ENCODE measurements at regions not wholly inside any gene's neighbourhood (a gene's known extent, or its start where the extent isn't known, plus 50 kb on each side); places are given as distances from the start of the nearest gene placed in this dataset.

- Histone ChIP-seq H3K4me3 (no peak overlapping the region), H3K79me2 (ENCODE audit: control insufficient read depth, insufficient read depth, low read length) (no peaks in the 10 kb centered on the region), H3K4me2 (ENCODE audit: control insufficient read depth, insufficient read depth) (no peak overlapping the region), H3K9ac (ENCODE audit: control insufficient read depth, insufficient read depth, low read length) (no peak overlapping the region), H3K27me3 (replicated peaks in 1 of 2; ENCODE audit: control insufficient read depth in 2 of 2, insufficient read depth in 2 of 2, low read length in 1 of 2) (no peaks in the 10 kb centered on the region), H2AFZ (ENCODE audit: control insufficient read depth, low read depth, low read length) (no peak overlapping the region), H4K20me1 (ENCODE audit: control insufficient read depth, insufficient read depth) (no peaks in the 10 kb centered on the region), H3K4me1 (ENCODE audit: control insufficient read depth, insufficient read depth, low read length) (no peaks in the 10 kb centered on the region), H3K9me3 (replicated peaks; ENCODE audit: control insufficient read depth, insufficient read depth, low read length) (no peaks in the 10 kb centered on the region), H3K36me3 (ENCODE audit: control insufficient read depth in 2 of 2, insufficient read depth in 2 of 2, low read length in 1 of 2) (no peaks in the 10 kb centered on the region), H3K27ac (ENCODE audit: control insufficient read depth, insufficient read depth) (no peak overlapping the region)
- no TSS peak for BruUV-seq (replicated peaks)
- ATAC-seq (no peak), FAIRE-seq (no peak), DNase-seq (ENCODE audit: low read depth, low spot score) (no peak)
- intact Hi-C loops (cut with micrococcal nuclease; ENCODE audit: unreplicated experiment) (no loop called here), in situ Hi-C loops (cut with MboI) (no loop called here)
- TF ChIP-seq EP300 (IDR thresholded peaks at IDR 0.05; ENCODE audit: borderline replicate concordance in 1 of 2, control insufficient read depth in 1 of 2, low read depth in 2 of 2, low read length in 2 of 2) (no peak), NFXL1 (IDR thresholded peaks at IDR 0.05; ENCODE audit: borderline replicate concordance) (no peak)
- ChIA-PET CTCF (interaction anchor here (1.4 to 2.0 kb wide), 2 partner anchors 19 kb away, joined by 5 to 6 read pairs; no protein-coding TSS in a partner anchor), POLR2A (no interaction called here), RAD21 (ENCODE audit: unreplicated experiment) (no interaction called here), SMC1A (ENCODE audit: uncharacterized antibody, unreplicated experiment) (no interaction called here)
- 36% methylated on average over 2 of the region's 2 CpGs for WGBS (ENCODE audit: insufficient coverage, insufficient replicate concordance, low lambda C conversion rate, missing lambda C conversion rate)
These were observed 526.6 kb downstream of the C4orf33 start for GRCh38 chr4:129622566-129622965.

GRCh38 chr4:129623233-129623875 is 527.4 kb downstream of the C4orf33 start:
- no peak overlapping the region for H3K9ac ChIP-seq (ENCODE audit: control insufficient read depth, insufficient read depth, low read length)
- ChIA-PET POLR2A (interaction anchor here (0.5 kb wide), 1 partner anchor 188 kb away, joined by 6 read pairs; no protein-coding TSS in a partner anchor), SMC1A (ENCODE audit: uncharacterized antibody, unreplicated experiment) (no interaction called here), CTCF (interaction anchor here (2.0 kb wide), 1 partner anchor 18 kb away, joined by 6 read pairs; no protein-coding TSS in a partner anchor), RAD21 (ENCODE audit: unreplicated experiment) (no interaction called here)
- H3K4me1 ChIP-seq (ENCODE audit: control insufficient read depth, insufficient read depth, low read length) = no peaks in the 10 kb centered on the region
- no peaks in the 10 kb centered on the region for H3K36me3 ChIP-seq (ENCODE audit: control insufficient read depth in 2 of 2, insufficient read depth in 2 of 2, low read length in 1 of 2)
- H3K27me3 ChIP-seq (replicated peaks in 1 of 2; ENCODE audit: control insufficient read depth in 2 of 2, insufficient read depth in 2 of 2, low read length in 1 of 2) = no peaks in the 10 kb centered on the region
- H3K9me3 ChIP-seq (replicated peaks; ENCODE audit: control insufficient read depth, insufficient read depth, low read length) = no peaks in the 10 kb centered on the region
- DNase-seq (ENCODE audit: low read depth, low spot score) = no peak
- no peaks in the 10 kb centered on the region for H3K79me2 ChIP-seq (ENCODE audit: control insufficient read depth, insufficient read depth, low read length)
- in situ Hi-C loops (cut with MboI) (no loop called here), intact Hi-C loops (cut with micrococcal nuclease; ENCODE audit: unreplicated experiment) (no loop called here)
- H3K4me3 ChIP-seq = no peak overlapping the region
- H2AFZ ChIP-seq (ENCODE audit: control insufficient read depth, low read depth, low read length) = no peak overlapping the region
- FAIRE-seq = no peak
- no TSS peak for BruUV-seq (replicated peaks)
- no peak for ATAC-seq
- no peak overlapping the region for H3K27ac ChIP-seq (ENCODE audit: control insufficient read depth, insufficient read depth)
- WGBS (ENCODE audit: insufficient coverage, insufficient replicate concordance, low lambda C conversion rate, missing lambda C conversion rate) = 0% methylated on average over 4 of the region's 4 CpGs
- no peak overlapping the region for H3K4me2 ChIP-seq (ENCODE audit: control insufficient read depth, insufficient read depth)
- H4K20me1 ChIP-seq (ENCODE audit: control insufficient read depth, insufficient read depth) = no peaks in the 10 kb centered on the region
- TF ChIP-seq MYC (IDR thresholded peaks at IDR 0.05; ENCODE audit: insufficient read depth, insufficient read length, insufficient replicate concordance, low read length, severe bottlenecking) (no peak), E2F8 (IDR thresholded peaks at IDR 0.05; ENCODE audit: low read depth, partially characterized antibody) (no peak), SIN3A (IDR thresholded peaks at IDR 0.05; ENCODE audit: low read depth, low read length) (no peak), CHD2 (IDR thresholded peaks at IDR 0.05; ENCODE audit: borderline replicate concordance, low read depth, low read length) (no peak), PAX5 (IDR thresholded peaks at IDR 0.05; ENCODE audit: borderline replicate concordance, low read depth, low read length) (no peak), RCOR1 (conservative IDR thresholded peaks at IDR 0.05; ENCODE audit: low read depth, low read length) (no peak), JUNB (IDR thresholded peaks at IDR 0.05) (no peak), SUPT20H (IDR thresholded peaks at IDR 0.05; ENCODE audit: borderline replicate concordance, control insufficient read depth, low read depth, low read length) (no peak), PBX3 (IDR thresholded peaks at IDR 0.05; ENCODE audit: insufficient replicate concordance, low read depth, low read length) (no peak), EED (IDR thresholded peaks at IDR 0.05; ENCODE audit: low read depth) (no peak)

All from GM12878 (cell line).